ENCODE measurements at regions not wholly inside any gene's neighbourhood (a gene's known extent, or its start where the extent isn't known, plus 50 kb on each side); places are given as distances from the start of the nearest gene placed in this dataset.
"Not testable (repeated sequence)": the region's sequence is repeated elsewhere in the genome, so short reads cannot be mapped to it uniquely, and the experiment has no call there.

GRCh38 chr5:106818552-106818951 lies 852.2 kb downstream of the EFNA5 start:
- no peak for DNase-seq (ENCODE audit: low spot score)

- DNase-seq (ENCODE audit: low spot score), result no peak
Observed at GRCh38 chr5:106814961-106815360, 855.8 kb downstream of the EFNA5 start.

- DNase-seq (ENCODE audit: low spot score), result no peak
Observed at GRCh38 chr5:106801554-106801953, 869.2 kb downstream of the EFNA5 start.

GRCh38 chr5:106797996-106798395 lies 872.7 kb downstream of the EFNA5 start:
- DNase-seq (ENCODE audit: low spot score), result no peak

- no peak for DNase-seq (ENCODE audit: low spot score)
Observed at GRCh38 chr5:106796081-106796480, 874.7 kb downstream of the EFNA5 start.

- DNase-seq (ENCODE audit: low spot score), result no peak
Observed at GRCh38 chr5:106784846-106785245, 885.9 kb downstream of the EFNA5 start.

GRCh38 chr5:106780355-106780754 lies 890.4 kb downstream of the EFNA5 start:
- DNase-seq (ENCODE audit: low spot score), result no peak

GRCh38 chr5:106776515-106776914 lies 894.2 kb downstream of the EFNA5 start:
- DNase-seq (ENCODE audit: low spot score), result not testable (repeated sequence)

GRCh38 chr5:106768392-106768791 lies 902.3 kb downstream of the EFNA5 start:
- no peak for DNase-seq (ENCODE audit: low spot score)

- DNase-seq (ENCODE audit: low spot score), result no peak
Observed at GRCh38 chr5:106766916-106767315, 903.8 kb downstream of the EFNA5 start.

GRCh38 chr5:106759581-106759980 lies 911.2 kb downstream of the EFNA5 start:
- peak; percentile 6 for DNase-seq (ENCODE audit: low spot score)

GRCh38 chr5:106759152-106759551 lies 911.6 kb downstream of the EFNA5 start:
- DNase-seq (ENCODE audit: low spot score), result no peak

GRCh38 chr5:106757672-106758071 lies 913.1 kb downstream of the EFNA5 start:
- DNase-seq (ENCODE audit: low spot score), result no peak

GRCh38 chr5:106755789-106756188 lies 914.9 kb downstream of the EFNA5 start:
- no peak for DNase-seq (ENCODE audit: low spot score)

GRCh38 chr5:106755066-106755465 lies 915.7 kb downstream of the EFNA5 start:
- DNase-seq (ENCODE audit: low spot score), result no peak

- no peak for DNase-seq (ENCODE audit: low spot score)
Observed at GRCh38 chr5:106749826-106750225, 920.9 kb downstream of the EFNA5 start.

- DNase-seq (ENCODE audit: low spot score), result no peak
Observed at GRCh38 chr5:106739127-106739526, 931.6 kb downstream of the EFNA5 start.

GRCh38 chr5:106737111-106737510 lies 933.6 kb downstream of the EFNA5 start:
- no peak for DNase-seq (ENCODE audit: low spot score)

GRCh38 chr5:106732624-106733023 lies 938.1 kb downstream of the EFNA5 start:
- DNase-seq (ENCODE audit: low spot score), result no peak

GRCh38 chr5:106730912-106731311 lies 939.8 kb downstream of the EFNA5 start:
- no peak for DNase-seq (ENCODE audit: low spot score)

GRCh38 chr5:106730506-106730905 lies 940.2 kb downstream of the EFNA5 start:
- DNase-seq (ENCODE audit: low spot score), result no peak

GRCh38 chr5:106728208-106728607 lies 942.5 kb downstream of the EFNA5 start:
- no peak for DNase-seq (ENCODE audit: low spot score)

GRCh38 chr5:106727071-106727470 lies 943.7 kb downstream of the EFNA5 start:
- no peak for DNase-seq (ENCODE audit: low spot score)

- no peak for DNase-seq (ENCODE audit: low spot score)
Observed at GRCh38 chr5:106720367-106720766, 950.4 kb downstream of the EFNA5 start.

- no peak for DNase-seq (ENCODE audit: low spot score)
Observed at GRCh38 chr5:106699796-106700195, 970.9 kb downstream of the EFNA5 start.
